ENCODE measurements at regions not wholly inside any gene's neighbourhood (a gene's known extent, or its start where the extent isn't known, plus 50 kb on each side); places are given as distances from the start of the nearest gene placed in this dataset.

DNA sequence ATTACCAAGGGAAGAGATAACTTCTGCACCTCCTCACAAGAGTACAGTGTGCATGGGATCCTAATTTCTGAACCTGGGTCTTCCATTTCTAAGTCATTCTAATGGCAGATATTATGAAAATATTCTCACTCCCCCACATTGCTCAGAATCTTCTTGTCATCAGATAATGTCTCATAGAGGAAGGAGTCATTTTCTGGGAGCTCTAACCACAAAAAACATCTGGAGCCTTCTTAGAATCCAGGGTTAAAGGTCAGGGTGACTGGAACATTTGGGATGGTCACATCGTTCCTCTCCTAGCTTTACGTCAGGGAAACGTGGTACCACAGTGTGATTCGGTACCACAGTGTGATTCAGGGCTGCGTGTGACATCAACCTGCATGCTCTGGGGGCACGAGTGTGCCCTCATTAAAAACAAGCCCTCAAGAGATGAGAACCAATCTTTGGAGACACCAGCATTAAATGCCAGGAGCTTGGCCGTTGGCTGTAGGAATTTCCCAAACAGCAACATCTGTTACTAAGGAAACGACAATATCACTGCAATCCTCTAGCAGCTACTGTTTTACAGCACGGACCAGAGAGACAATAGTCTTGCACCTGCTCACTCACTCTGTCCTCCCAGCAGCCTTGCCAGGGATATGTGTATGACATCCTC is 179.1 kb downstream of the PSMG1 start:
- DNase-seq (peak in 1 of 3 donors; percentile 64), ATAC-seq (ENCODE audit: insufficient read depth, low FRiP score) (peak; percentile 43)
- Histone ChIP-seq H3K9me3 (ENCODE audit: control insufficient read depth in 4 of 4, insufficient read depth in 3 of 4, low read length in 3 of 4) (no peaks in the 10 kb centered on the region), H3K36me3 (ENCODE audit: control insufficient read depth in 4 of 4, insufficient read depth in 4 of 4, low read length in 4 of 4) (no peaks in the 10 kb centered on the region), H3K4me3 (no peak overlapping the region), H3K4me1 (ENCODE audit: control insufficient read depth in 5 of 5, insufficient read depth in 5 of 5, low read length in 5 of 5) (peaks cover 0 to 56% (median 31%) of the 10 kb centered on the region in 5 donors), H3K27me3 (ENCODE audit: control insufficient read depth in 3 of 3, insufficient read depth in 3 of 3, low read length in 2 of 3) (no peaks in the 10 kb centered on the region), H3K27ac (ENCODE audit: low read depth in 1 of 2, low read length in 1 of 2) (peak overlapping the region; percentile 43 to 89), H3K9ac (ENCODE audit: insufficient read depth in 1 of 2, low read length in 2 of 2) (no peak overlapping the region)
- WGBS, 2 donors = 29 to 37% methylated on average over 9 of the region's 9 CpGs
- TF ChIP-seq, protein P1, sequence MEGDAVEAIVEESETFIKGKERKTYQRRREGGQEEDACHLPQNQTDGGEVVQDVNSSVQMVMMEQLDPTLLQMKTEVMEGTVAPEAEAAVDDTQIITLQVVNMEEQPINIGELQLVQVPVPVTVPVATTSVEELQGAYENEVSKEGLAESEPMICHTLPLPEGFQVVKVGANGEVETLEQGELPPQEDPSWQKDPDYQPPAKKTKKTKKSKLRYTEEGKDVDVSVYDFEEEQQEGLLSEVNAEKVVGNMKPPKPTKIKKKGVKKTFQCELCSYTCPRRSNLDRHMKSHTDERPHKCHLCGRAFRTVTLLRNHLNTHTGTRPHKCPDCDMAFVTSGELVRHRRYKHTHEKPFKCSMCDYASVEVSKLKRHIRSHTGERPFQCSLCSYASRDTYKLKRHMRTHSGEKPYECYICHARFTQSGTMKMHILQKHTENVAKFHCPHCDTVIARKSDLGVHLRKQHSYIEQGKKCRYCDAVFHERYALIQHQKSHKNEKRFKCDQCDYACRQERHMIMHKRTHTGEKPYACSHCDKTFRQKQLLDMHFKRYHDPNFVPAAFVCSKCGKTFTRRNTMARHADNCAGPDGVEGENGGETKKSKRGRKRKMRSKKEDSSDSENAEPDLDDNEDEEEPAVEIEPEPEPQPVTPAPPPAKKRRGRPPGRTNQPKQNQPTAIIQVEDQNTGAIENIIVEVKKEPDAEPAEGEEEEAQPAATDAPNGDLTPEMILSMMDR (IDR thresholded peaks at IDR 0.05; ENCODE audit: control extremely low read depth, extremely low read depth) = no peak

DNA sequence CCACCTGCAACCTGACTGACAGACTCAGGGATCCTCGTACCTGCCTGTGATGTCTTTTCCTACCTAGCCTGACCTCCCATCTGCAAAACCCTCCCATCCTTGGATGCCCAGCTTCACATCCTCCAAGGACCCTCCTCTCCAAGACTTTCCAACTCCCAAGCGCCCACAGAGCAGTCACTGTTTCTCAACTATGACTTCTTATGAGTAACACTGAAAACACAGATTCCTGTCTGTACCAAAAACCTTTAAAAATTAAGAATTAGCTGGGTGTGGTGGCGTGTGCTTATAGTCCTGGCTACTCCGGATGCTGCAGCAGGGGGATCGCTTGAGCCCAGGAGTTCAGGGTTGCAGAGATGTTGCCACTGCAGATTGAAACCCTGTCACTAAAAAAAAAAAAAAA is 181.9 kb downstream of the PSMG1 start:
- peak overlapping the region in 1 of 2 donors; percentile 72 for H3K27ac ChIP-seq (ENCODE audit: low read depth in 1 of 2, low read length in 1 of 2)
- H3K27me3 ChIP-seq (ENCODE audit: control insufficient read depth in 3 of 3, insufficient read depth in 3 of 3, low read length in 2 of 3) = no peaks in the 10 kb centered on the region

DNA sequence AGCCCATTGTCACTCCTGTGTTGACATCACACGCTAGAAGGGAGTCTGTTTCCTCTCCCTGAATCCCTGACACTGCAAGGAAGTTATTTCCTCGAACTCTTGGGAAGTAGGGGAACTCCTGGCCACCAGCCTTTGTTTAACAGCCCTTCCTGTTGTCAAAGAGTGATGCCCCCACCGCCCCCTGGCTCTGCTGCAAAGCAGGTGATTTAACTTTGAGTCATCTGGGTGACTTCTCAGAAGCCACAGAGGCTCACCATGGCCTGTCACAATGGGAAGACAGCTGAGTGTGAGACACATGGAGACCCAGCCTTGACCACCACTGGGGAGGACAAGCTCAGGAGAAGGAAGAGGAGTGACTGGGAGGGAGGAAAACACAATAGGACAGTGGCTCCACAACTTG is 182.8 kb downstream of the PSMG1 start:
- DNase-seq (peak in 1 of 3 donors; percentile 60), ATAC-seq (ENCODE audit: insufficient read depth, low FRiP score) (no peak)
- H3K27me3 ChIP-seq (ENCODE audit: control insufficient read depth in 3 of 3, insufficient read depth in 3 of 3, low read length in 2 of 3) = no peaks in the 10 kb centered on the region

More for the DNA sequence above, 181.9 kb downstream of the PSMG1 start:
- H3K9ac ChIP-seq (ENCODE audit: insufficient read depth in 1 of 2, low read length in 2 of 2) = no peak overlapping the region
- H3K4me3 ChIP-seq = no peak overlapping the region
- H3K36me3 ChIP-seq (ENCODE audit: control insufficient read depth in 4 of 4, insufficient read depth in 4 of 4, low read length in 4 of 4) = no peaks in the 10 kb centered on the region
- H3K9me3 ChIP-seq (ENCODE audit: control insufficient read depth in 4 of 4, insufficient read depth in 3 of 4, low read length in 3 of 4) = no peaks in the 10 kb centered on the region
- H3K4me1 ChIP-seq (ENCODE audit: control insufficient read depth in 5 of 5, insufficient read depth in 5 of 5, low read length in 5 of 5) = peaks cover 0 to 41% (median 29%) of the 10 kb centered on the region in 5 donors
- TF ChIP-seq, protein P1 (IDR thresholded peaks at IDR 0.05; ENCODE audit: control extremely low read depth, extremely low read depth) = no peak
- 83 to 90% methylated on average over 5 of the region's 5 CpGs for WGBS, 2 donors
- no peak for ATAC-seq (ENCODE audit: insufficient read depth, low FRiP score)
- no peak for DNase-seq

More for the DNA sequence above, 182.8 kb downstream of the PSMG1 start:
- no peak overlapping the region for H3K9ac ChIP-seq (ENCODE audit: insufficient read depth in 1 of 2, low read length in 2 of 2)
- TF ChIP-seq, protein P1 (IDR thresholded peaks at IDR 0.05; ENCODE audit: control extremely low read depth, extremely low read depth) = no peak
- H3K27ac ChIP-seq (ENCODE audit: low read depth in 1 of 2, low read length in 1 of 2) = peak overlapping the region in 1 of 2 donors; percentile 72
- no peaks in the 10 kb centered on the region for H3K36me3 ChIP-seq (ENCODE audit: control insufficient read depth in 4 of 4, insufficient read depth in 4 of 4, low read length in 4 of 4)
- peaks cover 0 to 32% (median 29%) of the 10 kb centered on the region in 5 donors for H3K4me1 ChIP-seq (ENCODE audit: control insufficient read depth in 5 of 5, insufficient read depth in 5 of 5, low read length in 5 of 5)
- no peaks in the 10 kb centered on the region for H3K9me3 ChIP-seq (ENCODE audit: control insufficient read depth in 4 of 4, insufficient read depth in 3 of 4, low read length in 3 of 4)
- no peak overlapping the region for H3K4me3 ChIP-seq
- 41 to 52% methylated on average over 3 of the region's 3 CpGs for WGBS, 2 donors

Data from lung (tissue), 11 donors.